OCI-LY7 (cell line): ENCODE measurements at regions not wholly inside any gene's neighbourhood (a gene's known extent, or its start where the extent isn't known, plus 50 kb on each side); places are given as distances from the start of the nearest gene placed in this dataset.

Source experiments
- BruUV-seq: library from RNA; stranded (reverse); fragments of 400-500 nt; replicated peaks from 2 replicates; lab custom pipeline; 2021; lab: Mats Ljungman, UMichigan
- CTCF ChIA-PET: fragments of 300-600 bp; sonication (Branson Sonifier 250); formaldehyde crosslinking; loops from one replicate; lab custom pipeline; 2022; ENCODE audit warnings: antibody characterized with exemption; ENCODE audit not compliant: unreplicated experiment; lab: Charles Lee
- POLR2A ChIA-PET: fragments of 300-600 bp; sonication (Branson Sonifier 250); formaldehyde crosslinking; loops from one replicate; lab custom pipeline; 2022; ENCODE audit warnings: antibody characterized with exemption; lab: Charles Lee
- DNase-seq: peaks from one replicate; pipeline ENCODE4 v3.0.0-alpha.2; 2015; ENCODE audit warnings: low spot score
- H2AFZ ChIP-seq: fragments of 200-600 bp; sonication (generic), shearing (Covaris generic); 2 replicates; pipeline ENCODE4 v1.6.1; 2014; ENCODE audit warnings: mild to moderate bottlenecking, antibody characterized with exemption, low read length, moderate library complexity
- H3K27ac ChIP-seq: fragments of 200-600 bp; sonication (generic); 2 replicates; pipeline ENCODE4 v1.5.1; 2014; ENCODE audit warnings: mixed run types, low read depth, mild to moderate bottlenecking, moderate library complexity, low read length, inconsistent platforms; ENCODE audit not compliant: poor library complexity, severe bottlenecking
- H3K36me3 ChIP-seq: fragments of 200-600 bp; sonication (generic); 2 replicates; pipeline ENCODE4 v1.6.1; 2014; ENCODE audit warnings: mild to moderate bottlenecking, antibody characterized with exemption, low read length, moderate library complexity, mixed read lengths; ENCODE audit not compliant: insufficient read depth
- H3K4me1 ChIP-seq: fragments of 200-600 bp; sonication (generic); 2 replicates; pipeline ENCODE4 v1.5.1; 2014; ENCODE audit warnings: mild to moderate bottlenecking, low read length; ENCODE audit not compliant: insufficient read depth, poor library complexity, severe bottlenecking
- H3K4me2 ChIP-seq: fragments of 200-600 bp; sonication (generic); 2 replicates; pipeline ENCODE4 v1.6.1; 2014; ENCODE audit warnings: mild to moderate bottlenecking, low read length
- H3K4me3 ChIP-seq: fragments of 200-600 bp; sonication (generic); 2 replicates; pipeline ENCODE4 v1.5.1; 2014; ENCODE audit warnings: mild to moderate bottlenecking, low read depth, low read length; ENCODE audit not compliant: poor library complexity, severe bottlenecking
- H3K79me2 ChIP-seq: fragments of 200-600 bp; sonication (generic); 2 replicates; pipeline ENCODE4 v1.6.1; 2016; ENCODE audit warnings: low read depth, mild to moderate bottlenecking, low read length, moderate library complexity, mixed read lengths; ENCODE audit not compliant: insufficient read depth
- H3K9me2 ChIP-seq: fragments of 200-600 bp; sonication (generic); 2 replicates; pipeline ENCODE4 v1.6.1; 2016; ENCODE audit warnings: mild to moderate bottlenecking, low read length, mixed read lengths; ENCODE audit not compliant: insufficient read depth
- H3K9me3 ChIP-seq: fragments of 200-600 bp; sonication (generic); 2 replicates; pipeline ENCODE4 v1.6.1; 2014; ENCODE audit warnings: mild to moderate bottlenecking, mixed run types, low read length, mixed read lengths
- H4K20me1 ChIP-seq: fragments of 200-600 bp; sonication (generic); 2 replicates; pipeline ENCODE4 v1.6.1; 2014; ENCODE audit warnings: mild to moderate bottlenecking, antibody characterized with exemption, low read length, moderate library complexity, mixed read lengths; ENCODE audit not compliant: insufficient read depth
- CTCF ChIP-seq: fragments of 200-600 bp; sonication (generic); conservative IDR thresholded peaks from 2 replicates; pipeline ENCODE4 v1.5.1; 2014; ENCODE audit warnings: mild to moderate bottlenecking, antibody characterized with exemption, low read length, moderate library complexity, mixed read lengths
- EZH2phosphoT487 ChIP-seq: fragments of 200-600 bp; sonication (generic); IDR thresholded peaks from 2 replicates; pipeline ENCODE4 v1.6.1; 2018; ENCODE audit warnings: low read depth, borderline replicate concordance, mild to moderate bottlenecking, mixed run types, antibody characterized with exemption, low read length, moderate library complexity, mixed read lengths
- intact Hi-C: fragments of 100-400 bp; cut with micrococcal nuclease; formaldehyde crosslinking; loops from one replicate; pipeline ENCODE4 v1.10.0; 2022; ENCODE audit not compliant: unreplicated experiment

GRCh38 chr12:115423546-115423987 lies 739.6 kb upstream of the TBX3 start:
- H3K4me1 ChIP-seq: no peaks in the 10 kb centered on the region
- no peak overlapping the region for H3K4me2 ChIP-seq
- no peaks in the 10 kb centered on the region for H3K9me3 ChIP-seq
- H4K20me1 ChIP-seq: no peaks in the 10 kb centered on the region
- no peaks in the 10 kb centered on the region for H3K79me2 ChIP-seq
- H2AFZ ChIP-seq: no peak overlapping the region
- H3K4me3 ChIP-seq: no peak overlapping the region
- ChIA-PET CTCF (no interaction called here), POLR2A (interaction anchor here (0.5 kb wide), 1 partner anchor 711 kb away, joined by 3 read pairs; no protein-coding TSS in a partner anchor)
- intact Hi-C loops: no loop called here
- TF ChIP-seq EZH2phosphoT487: no peak
- TF ChIP-seq CTCF: no peak
- no peak overlapping the region for H3K27ac ChIP-seq
- H3K9me2 ChIP-seq: no peaks in the 10 kb centered on the region
- DNase-seq: no peak
- no peaks in the 10 kb centered on the region for H3K36me3 ChIP-seq
- no TSS peak for BruUV-seq

GRCh38 chr12:115422845-115423545 lies 739.0 kb upstream of the TBX3 start:
- H3K9me2 ChIP-seq: no peaks in the 10 kb centered on the region
- H3K36me3 ChIP-seq: no peaks in the 10 kb centered on the region
- no peak overlapping the region for H3K4me3 ChIP-seq
- ChIA-PET POLR2A (interaction anchor here (0.5 to 0.6 kb wide), 2 partner anchors 115 to 710 kb away, joined by 3 to 5 read pairs; no protein-coding TSS in a partner anchor), CTCF (no interaction called here)
- intact Hi-C loops: no loop called here
- TF ChIP-seq EZH2phosphoT487 (no peak), CTCF (no peak)
- H3K4me2 ChIP-seq: no peak overlapping the region
- no peak overlapping the region for H3K27ac ChIP-seq
- no peak for DNase-seq
- no peaks in the 10 kb centered on the region for H3K9me3 ChIP-seq
- H2AFZ ChIP-seq: no peak overlapping the region
- no peaks in the 10 kb centered on the region for H3K79me2 ChIP-seq
- no peaks in the 10 kb centered on the region for H4K20me1 ChIP-seq
- H3K4me1 ChIP-seq: no peaks in the 10 kb centered on the region
- BruUV-seq: no TSS peak
